Caki2 (cell line): ENCODE measurements at regions not wholly inside any gene's neighbourhood (a gene's known extent, or its start where the extent isn't known, plus 50 kb on each side); places are given as distances from the start of the nearest gene placed in this dataset.

Source experiments
- DNase-seq: peaks from one replicate; pipeline ENCODE4 v3.0.0-alpha.2; 2015; ENCODE audit warnings: low read depth
- in situ Hi-C: cut with HindIII; loops from 2 replicates; pipeline ENCODE4 v1.10.0; 2016; ENCODE audit warnings: low sequenced_read_pairs, low pct_unique_long_range_greater_than_20kb, mixed read lengths

DNA sequence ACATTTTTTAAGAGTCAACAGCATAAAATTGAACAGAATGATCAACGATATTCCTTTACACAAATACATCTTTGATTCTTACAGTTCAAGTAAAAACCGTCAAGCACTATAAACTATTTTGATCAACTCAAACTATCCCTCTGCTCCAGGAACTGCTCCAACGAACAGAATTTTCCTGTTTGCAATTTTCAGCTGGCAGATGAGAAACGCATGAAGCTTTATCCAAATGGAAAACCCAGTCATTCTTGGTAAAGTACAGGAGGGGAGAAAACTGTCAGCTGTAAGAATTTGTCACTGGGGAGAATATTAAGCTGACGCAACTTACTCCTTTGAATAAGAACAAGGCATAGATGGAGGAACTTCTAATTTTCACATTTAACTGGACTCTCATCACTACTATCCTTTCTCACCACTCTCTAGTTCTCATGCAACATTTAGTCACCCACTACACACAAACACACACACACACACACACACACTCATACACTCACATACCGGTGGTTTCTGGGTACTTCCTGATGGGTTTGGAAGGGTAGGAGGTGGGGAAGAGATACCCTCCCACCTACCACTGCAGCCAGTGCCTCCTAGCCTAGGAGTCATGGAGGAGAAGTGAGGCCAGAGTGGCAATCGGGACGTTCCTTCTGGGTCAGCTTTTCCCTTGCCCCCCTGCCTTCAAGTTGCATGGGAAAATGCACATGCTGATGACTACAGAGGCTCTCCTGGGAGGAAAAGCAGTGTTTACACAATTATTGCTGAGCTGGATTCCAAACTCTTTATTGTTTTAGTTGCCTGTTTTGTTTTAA lies 54.0 kb upstream of the SPATS2L start:
- DNase-seq = no peak

DNA sequence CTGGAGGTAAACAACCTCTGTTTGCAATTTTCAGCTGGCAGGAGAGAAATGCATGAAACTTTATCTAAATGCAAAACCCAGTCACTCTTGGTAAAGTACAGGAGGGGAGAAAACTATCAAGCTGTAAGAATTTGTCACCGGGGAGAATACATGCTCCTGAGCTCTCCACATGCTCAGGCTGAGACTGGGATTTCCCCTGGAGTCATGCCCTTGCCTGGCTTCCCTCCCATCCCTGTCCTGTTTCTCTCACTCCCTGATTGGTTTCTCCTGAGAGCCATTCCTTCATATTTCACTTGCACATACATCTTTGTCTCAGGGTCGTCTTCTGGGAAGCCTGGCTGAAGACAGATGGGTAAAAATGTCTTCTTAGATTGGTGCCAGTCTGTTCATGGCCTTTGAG lies 52.9 kb upstream of the SPATS2L start:
- DNase-seq = no peak
- in situ Hi-C loops = no loop called here

More for the DNA sequence above, 54.0 kb upstream of the SPATS2L start:
- in situ Hi-C loops = no loop called here

DNA sequence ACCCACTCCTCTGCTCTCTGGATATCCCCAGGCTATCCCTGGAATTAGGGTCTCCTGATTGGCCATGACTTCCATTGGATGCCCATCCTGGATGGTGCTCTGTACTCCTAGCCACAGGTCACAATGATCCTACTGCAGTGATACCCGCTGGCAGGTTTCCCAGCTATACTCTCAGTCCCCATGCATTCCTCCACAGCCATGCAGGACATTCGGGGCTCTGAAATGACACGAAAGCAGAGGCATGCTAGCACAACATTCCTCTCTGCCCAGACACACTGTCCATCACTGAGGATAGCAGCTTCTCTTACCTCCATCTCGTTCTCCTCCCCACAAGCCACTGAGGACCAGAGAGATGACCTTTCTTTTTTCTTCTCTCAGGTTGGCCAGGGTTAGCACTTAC lies 51.7 kb upstream of the SPATS2L start:
- no peak for DNase-seq
- in situ Hi-C loops = no loop called here

DNA sequence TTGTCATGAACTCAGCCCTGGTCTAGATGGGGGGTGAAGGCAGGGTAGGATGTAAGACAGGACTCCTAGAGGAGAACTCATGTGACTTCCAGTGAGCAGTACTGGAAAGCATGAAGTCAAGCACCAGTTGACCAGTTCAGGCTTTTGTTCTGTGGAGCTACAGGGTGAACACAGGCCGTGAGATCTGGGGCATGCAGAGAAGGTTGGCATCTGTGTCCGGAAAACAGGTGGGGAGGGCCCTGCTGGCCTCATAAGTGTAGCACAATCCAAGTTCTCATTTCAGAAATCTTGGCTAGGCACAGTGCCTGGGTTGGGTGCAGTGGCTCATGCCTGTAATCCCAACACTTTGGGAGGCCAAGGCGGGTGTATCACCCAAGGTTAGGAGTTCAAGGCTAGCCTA lies 50.9 kb upstream of the SPATS2L start:
- in situ Hi-C loops = no loop called here
- DNase-seq = no peak
